NCI-H82 treated with DMSO at 0.1 percent for 48 hours (cell line): ENCODE measurements at regions not wholly inside any gene's neighbourhood (a gene's known extent, or its start where the extent isn't known, plus 50 kb on each side); places are given as distances from the start of the nearest gene placed in this dataset.

Experiments used
- DNase-seq: peaks from one replicate; lab custom pipeline; 2025; ENCODE audit not compliant: unreplicated experiment; lab: John Stamatoyannopoulos, UW

DNA sequence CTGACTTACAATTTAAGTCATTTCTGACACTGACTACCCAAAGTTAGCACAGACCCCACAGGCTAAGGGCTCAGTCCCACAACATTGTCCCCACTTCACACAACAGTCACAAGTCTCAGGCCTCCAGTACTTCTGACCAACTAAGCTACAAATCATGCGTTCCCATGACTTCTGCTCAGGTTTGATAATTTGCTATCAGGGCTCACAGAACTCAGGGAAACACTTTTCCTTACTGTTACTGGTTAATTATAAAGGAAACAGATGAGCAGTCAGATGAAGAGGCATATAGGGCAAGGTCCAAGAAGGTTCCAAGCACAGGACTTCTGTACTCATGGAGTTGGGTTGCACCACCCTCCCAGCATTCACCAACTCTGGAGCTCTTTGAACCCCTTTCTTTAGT is 151.2 kb upstream of the TNR start:
- no peak for DNase-seq

DNA sequence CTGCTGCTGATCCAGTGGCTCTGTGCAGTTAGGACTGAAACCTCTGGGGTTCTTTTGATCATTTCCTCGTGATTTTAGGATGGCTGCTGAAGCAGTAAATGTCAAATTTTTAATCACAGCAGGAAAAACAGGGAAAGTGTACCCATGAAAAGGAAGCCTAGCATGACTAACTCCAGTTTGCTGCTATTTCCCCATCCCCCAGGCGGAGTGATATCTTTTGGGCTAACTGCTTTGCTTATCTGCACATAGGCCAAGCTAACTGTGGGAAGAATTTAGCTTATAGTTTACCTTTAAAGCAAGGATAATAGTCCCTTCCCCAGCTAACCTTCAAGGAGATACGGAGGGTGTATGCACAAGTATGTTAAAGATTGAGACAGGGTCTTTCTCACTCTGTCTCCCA is 149.8 kb upstream of the TNR start:
- DNase-seq = no peak

DNA sequence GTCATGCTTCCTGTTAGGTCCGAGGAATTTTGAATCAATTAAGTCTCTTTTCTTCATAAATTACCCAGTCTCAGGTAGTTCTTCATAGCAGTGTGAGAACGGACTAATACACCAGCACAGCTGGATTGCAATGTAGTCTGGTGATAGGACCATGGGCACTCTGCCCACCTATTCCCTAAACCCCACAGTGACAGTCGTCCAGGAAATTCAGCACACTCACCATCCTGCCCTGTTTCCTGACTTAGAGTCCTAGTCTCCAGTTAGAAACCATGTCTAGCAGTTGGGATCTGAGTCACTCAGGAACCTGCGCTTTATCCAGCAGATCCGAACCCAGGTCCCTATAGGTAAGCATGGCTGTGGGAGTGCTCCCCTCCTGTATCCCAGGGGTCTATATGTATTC is 149.3 kb upstream of the TNR start:
- DNase-seq = no peak

DNA sequence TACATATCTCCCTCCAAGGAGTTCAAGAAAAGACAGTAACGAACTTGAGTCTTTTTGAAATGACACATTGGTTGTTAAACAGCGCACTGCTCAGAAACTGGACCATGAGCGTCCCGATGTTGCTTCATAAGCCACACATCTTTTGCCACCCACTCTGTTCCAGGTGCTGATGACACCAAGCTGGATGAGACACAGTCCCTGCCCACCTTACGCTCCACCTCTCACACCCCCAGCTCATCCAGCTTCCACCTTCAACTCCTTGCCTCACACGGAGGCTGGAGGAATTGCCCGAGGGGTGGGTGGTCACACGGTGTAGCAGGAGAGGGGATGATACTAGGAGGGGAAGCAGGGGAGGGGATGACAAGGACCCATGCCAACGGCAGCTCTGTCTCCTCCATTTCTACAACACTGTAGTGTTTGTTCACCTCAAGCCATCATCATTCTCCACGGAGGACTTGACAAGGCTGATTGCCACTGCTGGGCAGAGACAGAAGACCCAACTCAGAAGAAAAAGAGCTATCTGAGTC is 148.5 kb upstream of the TNR start:
- no peak for DNase-seq

DNA sequence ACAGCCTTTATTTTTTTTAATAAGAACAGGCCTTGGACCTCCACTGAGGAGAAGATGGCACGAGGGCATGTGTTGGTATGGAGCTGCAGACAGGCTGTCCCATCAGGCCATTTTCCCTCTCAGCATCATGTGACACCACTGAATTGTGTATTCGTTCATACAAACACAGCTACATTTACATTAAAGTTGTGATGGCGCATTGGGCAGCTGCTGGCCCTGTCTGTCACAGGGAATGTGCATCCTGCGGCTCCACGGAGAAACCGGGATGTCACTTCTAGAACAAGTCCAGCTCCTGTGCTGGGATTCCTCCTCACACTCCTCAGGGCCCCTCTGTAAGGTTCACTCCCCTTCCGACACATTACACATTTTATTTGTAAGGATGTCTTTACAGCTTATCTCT is 147.6 kb upstream of the TNR start:
- DNase-seq = no peak

DNA sequence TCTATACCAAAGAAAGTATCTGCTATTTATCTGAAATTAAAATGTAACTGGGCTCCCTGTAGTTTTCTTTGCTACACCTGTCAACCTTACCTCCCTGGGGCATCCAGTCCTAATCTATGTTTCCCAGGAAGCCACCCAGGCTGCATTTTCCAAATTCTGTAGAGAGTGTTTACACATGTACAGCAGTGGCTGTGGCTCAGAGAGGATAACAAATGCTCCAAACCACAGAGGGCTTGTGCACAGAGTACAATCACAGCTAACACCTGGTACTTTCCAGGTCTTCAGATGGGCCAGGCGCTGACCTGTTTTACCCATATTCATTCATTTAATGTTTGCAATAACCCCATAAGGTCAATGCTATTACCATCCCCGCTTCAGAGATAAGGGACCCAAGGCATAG is 146.5 kb upstream of the TNR start:
- DNase-seq = no peak

DNA sequence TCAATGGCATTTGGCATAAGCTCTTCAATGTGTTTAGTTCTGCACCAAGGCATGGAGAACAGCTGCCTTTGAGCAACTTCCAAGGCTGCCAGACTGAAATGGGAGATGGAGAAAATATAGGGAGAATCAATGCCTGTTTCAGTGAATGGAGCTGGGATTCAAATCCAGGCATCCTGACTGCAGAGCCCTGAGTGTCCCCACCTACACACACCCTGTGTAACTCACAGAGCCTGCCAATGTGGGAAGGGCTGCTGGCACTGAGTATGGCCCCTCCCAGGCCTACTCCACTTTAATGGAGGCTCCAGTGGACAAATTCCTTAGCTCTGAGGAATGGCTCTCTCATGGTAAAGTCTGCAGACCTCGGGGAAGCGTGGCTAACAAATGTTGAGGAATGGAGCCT is 145.6 kb upstream of the TNR start:
- DNase-seq = no peak

DNA sequence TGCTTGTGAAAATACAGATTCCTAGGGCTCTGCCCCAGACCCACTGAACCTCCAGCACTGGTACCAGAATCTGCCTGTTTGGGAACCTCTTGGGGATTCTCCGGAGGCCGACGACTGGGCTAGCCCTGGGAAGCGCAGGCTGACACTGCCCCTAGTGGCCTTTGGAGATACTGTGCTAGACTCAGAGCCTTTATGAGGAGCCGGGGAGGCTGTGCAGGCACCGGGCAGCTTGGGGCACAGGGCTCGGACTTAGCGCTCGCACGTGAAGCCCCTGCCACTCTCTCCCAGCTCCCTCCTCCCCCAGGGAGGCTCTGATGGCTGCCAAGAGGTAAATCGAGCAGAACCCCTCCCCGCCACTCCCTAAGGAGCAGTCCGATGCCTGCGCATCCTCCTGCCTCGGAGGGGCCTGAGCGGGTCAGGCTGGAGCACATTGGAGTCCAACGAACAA is 144.6 kb upstream of the TNR start:
- peak; percentile 58 for DNase-seq

DNA sequence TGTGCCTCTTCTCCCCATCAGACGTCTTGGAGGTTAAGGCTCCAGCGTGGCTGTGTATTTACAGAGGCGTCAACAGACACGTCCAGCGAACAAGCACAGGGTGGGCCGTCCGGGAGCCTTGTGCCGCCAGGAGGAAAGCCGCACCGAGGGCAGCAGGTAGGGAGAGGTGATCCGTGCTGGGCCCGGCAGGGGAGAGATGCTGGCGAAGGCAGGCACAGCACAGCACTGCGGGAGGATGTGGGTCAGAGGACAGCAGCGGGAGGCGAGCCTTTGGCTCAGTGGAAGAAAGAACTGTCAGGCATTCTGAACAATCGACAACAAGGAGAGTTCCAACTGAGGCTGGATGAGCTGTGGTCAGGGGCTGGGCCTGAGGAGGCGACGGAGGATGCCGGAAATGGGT is 144.1 kb upstream of the TNR start:
- no peak for DNase-seq

DNA sequence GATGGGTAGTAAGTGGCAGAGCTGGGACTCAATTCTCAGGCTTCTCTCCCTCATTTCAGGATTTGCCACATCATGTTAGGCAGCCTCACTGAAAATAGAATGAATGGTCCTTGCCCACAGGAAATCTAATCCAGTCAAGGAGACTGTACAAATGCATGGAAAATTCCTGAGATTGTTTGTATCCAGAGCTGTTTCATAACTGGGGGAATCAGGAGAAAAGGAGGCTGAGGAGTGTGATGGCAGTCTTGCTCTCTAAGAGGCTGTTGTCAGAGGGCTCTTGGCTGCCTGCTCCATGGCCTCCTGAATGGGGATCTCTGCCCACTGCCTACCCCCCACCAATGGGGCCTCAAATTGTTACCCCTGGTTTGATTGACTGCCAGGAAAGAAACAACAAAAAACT is 141.9 kb upstream of the TNR start:
- DNase-seq = no peak

DNA sequence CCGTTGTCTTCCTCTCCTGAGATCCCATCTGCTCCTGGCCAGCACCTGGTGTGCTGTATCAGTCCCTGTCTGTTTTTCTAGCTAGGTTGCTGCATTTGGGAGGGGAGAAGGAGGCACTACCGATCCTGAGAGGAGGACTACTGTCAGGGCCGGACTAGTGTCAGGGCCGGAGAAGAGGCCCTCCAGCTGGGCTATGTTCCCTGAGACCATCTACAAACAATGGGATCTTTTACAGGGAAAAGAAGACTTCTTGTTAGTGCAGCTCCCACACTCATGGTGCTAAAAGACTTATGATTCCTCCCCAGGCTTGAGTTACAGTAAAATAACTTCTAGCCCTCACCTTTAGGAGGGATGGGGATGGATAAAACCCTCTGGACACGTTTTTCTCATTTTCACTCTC is 141.0 kb upstream of the TNR start:
- no peak for DNase-seq

DNA sequence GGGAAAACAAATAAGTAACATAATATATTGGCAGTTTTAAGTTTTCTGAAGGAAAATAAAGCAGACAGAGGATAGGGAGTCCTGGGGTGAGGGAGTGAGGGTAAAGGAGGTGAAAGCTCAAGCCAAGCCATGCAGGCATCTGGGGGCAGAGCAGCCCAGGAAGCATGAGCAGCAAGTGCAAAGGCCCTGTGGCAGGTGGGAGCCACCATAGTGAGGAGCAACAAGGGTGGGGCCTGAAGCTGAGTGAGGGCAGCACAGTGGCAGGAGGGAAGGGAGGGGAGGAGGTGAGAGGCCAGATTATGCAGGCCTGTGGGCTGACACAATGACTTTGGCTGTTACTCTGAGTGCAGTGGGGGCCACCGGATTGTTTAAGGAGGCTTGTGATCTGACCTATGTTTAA is 138.8 kb upstream of the TNR start:
- DNase-seq = no peak

DNA sequence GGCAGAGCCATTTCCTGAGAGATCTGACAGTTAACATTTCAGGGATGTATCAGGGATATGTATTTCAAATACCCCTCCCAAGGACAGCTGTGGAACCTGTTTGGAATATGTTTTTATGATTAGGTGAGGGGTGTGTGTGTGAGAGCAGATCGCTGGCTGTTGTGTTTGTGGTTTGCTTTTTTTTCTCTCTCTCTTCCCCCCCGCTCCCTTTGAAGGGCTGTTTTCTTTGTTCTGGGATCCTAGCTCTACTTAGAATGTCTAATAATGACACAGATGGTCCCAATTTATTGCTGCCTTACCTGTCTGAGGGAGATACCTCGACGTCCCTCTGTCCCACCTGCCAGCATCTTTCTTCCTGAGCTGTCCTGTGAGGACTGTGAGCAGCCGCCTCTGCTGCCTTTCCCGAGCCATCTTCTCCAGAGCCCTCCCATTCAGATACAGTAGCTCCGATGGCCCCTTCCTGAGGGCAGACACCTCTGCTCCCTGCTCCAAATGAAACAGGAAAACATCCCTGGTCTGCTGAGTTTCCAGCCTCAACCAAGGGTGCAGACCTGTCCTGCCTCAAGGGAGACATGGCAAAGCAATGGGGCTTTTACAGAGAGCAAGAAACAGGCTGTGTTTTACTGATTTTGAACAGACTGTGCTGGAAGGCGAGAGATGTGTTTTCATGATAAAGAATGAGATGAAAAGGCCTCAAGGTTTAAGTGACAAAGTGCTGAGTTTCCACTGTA is 138.0 kb upstream of the TNR start:
- no peak for DNase-seq

DNA sequence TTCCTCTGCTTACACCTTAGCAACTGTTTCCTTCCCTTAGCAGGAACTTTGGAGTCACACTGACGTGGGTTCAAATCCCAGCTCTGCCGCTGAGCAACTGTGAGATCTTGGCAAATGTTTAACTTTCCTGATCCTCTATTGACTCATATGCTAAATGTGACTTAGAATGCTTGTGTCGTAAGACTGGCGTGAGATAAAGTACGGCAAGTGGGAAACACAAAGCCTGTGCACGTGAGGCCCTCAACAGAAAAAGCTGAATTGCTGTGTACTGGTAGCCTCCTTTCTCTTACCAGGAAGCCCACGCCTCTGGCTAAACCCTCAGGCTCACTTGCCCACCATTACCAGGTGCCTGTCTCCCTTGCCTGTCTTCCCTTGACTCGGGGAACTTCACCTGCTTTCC is 135.4 kb upstream of the TNR start:
- DNase-seq = no peak

DNA sequence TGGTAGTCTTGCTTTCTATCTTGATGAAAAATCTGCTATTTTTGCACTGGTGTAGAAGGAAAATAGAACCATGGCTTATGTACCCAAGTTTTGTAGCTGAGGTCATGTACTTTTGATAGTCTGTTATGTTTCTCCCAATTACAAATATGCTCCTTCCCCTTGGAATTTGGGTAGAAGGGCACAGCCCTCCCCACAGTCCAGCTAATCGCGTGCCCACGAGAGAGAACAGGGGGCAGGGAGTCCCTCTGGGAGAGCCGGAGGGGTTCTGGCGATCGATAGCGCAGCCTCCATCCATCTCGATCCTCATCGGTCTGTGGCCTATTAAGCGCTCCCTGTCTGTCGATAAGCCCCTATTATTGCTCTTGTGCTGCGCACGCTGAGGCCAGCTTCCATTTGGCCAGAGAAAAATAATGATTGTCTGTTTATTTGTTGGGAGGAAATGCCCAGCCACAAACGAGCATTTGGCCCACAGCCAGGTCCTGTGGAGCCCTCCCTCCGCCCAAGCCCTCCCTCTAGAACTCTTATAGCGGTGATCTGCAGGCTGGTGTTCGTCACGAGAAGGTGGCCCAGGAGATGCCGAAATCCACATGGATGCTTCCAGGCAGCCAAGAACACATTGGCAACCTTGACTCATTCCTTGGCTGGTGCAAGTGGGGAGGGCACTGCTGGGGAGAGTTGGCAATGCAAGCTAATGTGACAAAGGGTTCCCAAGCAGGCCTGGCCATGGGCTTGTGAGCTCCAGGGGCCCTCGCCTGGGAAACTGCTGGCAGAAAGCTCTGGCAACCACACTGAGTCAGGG is 134.7 kb upstream of the TNR start:
- no peak for DNase-seq

DNA sequence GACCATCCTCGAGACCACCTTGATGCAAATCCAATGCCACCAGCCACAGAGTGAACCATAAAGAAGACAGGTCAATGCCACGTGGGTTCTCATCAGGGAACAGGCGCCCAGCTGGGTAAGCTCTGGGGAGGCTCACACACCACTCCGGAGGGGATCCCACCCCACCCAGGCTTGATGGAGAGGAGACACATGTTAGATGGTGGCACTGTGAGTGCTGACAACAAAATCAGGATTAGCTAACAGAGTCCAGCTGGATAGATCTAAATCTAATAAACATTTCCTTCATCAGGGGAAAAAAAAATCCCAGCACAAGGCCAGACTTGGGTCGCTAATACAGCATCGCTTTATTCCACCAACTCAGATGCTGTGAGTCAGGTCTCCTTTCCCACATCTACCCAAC is 132.2 kb upstream of the TNR start:
- DNase-seq = no peak

DNA sequence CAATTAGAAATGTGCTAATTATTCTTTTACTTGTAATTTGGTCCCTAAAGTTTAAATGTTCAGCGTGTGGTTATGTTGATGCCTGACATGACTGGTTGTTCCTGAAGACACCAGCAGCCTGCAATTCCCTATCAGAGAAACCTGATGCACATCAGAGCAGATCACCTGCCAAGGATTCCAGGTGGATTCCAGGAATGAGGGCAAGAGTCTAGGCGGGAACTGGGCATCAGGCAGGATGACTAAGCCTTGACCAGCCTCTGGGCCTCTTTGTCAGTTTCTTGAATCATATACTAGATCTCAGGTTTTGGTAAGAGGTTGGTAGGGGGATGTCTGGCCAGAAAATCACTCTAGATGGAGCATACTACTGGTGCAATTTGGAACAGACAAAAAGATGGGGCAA is 130.7 kb upstream of the TNR start:
- DNase-seq = no peak

DNA sequence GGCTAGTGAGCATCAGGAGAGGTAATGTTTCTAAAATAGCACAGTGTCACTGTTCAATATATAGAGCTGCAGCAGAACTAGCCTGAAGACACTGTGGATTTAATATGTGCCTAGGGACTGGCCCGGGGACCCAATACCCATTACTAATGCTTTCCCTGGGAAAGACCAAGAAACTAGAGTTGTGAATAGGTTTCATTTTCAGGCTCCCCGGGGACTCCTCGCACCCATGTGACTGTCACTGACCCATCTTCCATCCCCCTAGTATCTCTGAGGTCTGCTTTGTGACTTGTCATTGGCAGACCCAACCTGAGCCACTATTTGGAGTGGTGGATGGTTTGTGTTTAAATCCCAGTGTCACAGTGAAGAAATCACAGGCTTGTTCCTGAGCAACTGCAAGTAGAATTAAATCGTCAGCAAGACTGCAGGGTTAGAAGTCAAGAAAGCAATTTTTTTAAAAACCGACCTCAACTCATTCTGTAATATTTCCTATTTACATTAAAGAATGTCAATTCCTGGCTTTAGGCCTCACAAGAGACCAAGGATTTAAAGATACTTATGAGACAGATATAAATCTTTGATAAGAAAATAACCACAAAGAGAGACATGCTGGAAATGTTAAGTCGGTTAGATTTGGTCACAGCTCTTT is 130.0 kb upstream of the TNR start:
- DNase-seq = no peak

DNA sequence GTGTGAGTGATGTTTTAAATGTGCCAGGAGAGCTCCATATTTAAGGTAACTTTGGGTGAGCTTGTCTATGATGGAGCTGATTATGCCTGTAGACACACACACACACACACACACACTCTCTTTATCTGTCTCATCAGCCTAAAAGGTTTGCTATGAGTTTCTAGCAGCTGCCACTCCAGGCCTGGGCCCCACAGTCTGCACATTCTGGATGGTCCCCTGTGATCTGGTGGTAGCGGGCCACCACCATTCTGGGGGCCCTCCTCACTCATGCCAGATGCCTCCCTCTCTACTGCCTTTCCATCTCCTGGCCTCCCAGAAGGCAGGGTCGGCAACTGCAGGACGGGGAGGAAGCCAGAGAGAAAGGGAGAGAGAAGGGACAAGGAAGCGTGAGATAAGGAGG is 129.2 kb upstream of the TNR start:
- DNase-seq = no peak

DNA sequence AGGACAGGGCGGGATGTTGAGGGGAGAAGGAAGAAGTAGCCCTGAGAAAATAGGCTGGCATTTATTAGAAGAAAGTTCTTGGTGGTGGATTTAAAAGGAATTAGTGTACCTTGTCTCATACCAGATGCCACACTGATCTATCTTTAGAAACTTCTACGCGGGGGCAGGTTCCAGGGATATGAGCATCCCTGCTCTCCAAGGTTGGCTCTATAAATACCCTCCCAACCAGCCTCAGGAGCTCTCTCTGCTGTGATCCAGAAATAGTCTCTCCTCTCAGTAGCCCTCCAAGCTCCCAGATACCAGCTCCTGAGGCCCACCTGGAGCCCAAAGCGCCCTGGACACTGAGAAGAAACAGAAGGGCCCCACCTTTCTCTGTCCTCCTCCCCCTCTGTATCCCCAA is 128.3 kb upstream of the TNR start:
- DNase-seq = no peak

DNA sequence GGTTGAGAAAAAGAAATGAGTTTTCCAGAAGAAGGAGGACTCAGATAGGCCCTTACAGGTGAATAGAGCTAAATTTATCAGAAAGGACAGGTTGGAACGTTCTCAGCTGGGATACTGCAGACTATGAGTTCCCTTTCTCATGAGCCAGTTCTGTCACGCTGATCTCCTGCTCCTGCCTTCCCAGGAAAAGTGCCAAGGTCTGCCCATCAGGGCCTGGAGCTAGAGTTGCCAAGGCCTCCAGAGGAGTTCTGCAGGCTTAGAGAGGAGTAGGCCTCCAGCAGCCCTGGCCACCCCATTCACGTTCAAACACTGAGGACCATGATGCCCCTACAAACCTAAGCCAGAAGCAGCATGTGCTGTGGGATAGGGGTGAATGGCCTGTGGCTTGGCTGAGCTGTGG is 126.8 kb upstream of the TNR start:
- no peak for DNase-seq

DNA sequence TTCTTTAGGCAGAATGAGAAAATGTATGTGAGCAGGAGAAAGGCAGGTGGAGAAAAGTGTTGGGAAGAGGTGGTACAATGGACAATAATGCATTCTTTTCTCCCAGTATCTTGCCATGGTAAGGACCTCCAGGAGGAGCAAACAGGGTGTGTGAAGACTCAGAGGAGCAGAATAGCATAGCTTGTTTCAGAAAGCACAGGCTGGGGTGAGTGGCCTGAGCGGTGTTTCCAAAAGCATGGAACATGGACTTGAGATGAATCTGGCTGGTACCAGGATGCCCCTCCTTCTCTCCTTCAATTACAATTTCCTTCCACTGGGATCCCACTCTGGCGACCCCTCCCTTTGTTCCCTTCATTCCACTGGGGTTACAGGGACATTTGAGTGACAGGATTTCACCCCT is 123.4 kb upstream of the TNR start:
- no peak for DNase-seq
